ENCODE measurements at regions not wholly inside any gene's neighbourhood (a gene's known extent, or its start where the extent isn't known, plus 50 kb on each side); places are given as distances from the start of the nearest gene placed in this dataset.

- Histone ChIP-seq H2BK120ac (ENCODE audit: low read depth, low read length) (no peak overlapping the region), H4K8ac (ENCODE audit: low read length) (no peak overlapping the region), H3K36me3 (ENCODE audit: control insufficient read depth in 1 of 2, insufficient read depth in 2 of 2, low read depth in 1 of 2, low read length in 2 of 2) (peaks cover 0 to 8% of the 10 kb centered on the region in 2 experiments), H2BK12ac (ENCODE audit: low read length in 2 of 2) (no peak overlapping the region), H2AFZ (ENCODE audit: low read depth, low read length) (no peak overlapping the region), H3K4ac (ENCODE audit: low read depth in 1 of 2, low read length in 2 of 2) (no peak overlapping the region), H3K14ac (ENCODE audit: low read length in 2 of 2) (no peak overlapping the region), H3K4me2 (ENCODE audit: low read length, poor library complexity, severe bottlenecking) (no peak overlapping the region), H4K91ac (ENCODE audit: low read length) (no peak overlapping the region), H2BK15ac (ENCODE audit: low read depth, poor library complexity, severe bottlenecking) (no peak overlapping the region), H3K18ac (ENCODE audit: low read depth in 1 of 2, low read length in 2 of 2) (no peak overlapping the region), H3K4me3 (ENCODE audit: insufficient read depth in 1 of 2, low read depth in 1 of 2, low read length in 2 of 2) (no peak overlapping the region), H3K9me3 (ENCODE audit: control insufficient read depth, low read length) (peaks cover 83% of the 10 kb centered on the region), H3K23ac (ENCODE audit: low read length in 2 of 2) (no peak overlapping the region), H3K79me1 (replicated peaks; ENCODE audit: low read length, poor library complexity, severe bottlenecking) (peaks cover 12% of the 10 kb centered on the region), H3K27me3 (ENCODE audit: control insufficient read depth in 1 of 2, insufficient read depth in 1 of 2, low read length in 2 of 2) (no peaks in the 10 kb centered on the region), H3K9ac (ENCODE audit: low read length) (no peak overlapping the region), H3K4me1 (ENCODE audit: control insufficient read depth, insufficient read depth, low read depth, low read length) (no peaks in the 10 kb centered on the region), H3K27ac (ENCODE audit: low read length, poor library complexity, severe bottlenecking) (no peak overlapping the region), H2AK5ac (ENCODE audit: low read length, severe bottlenecking) (no peak overlapping the region), H2BK5ac (ENCODE audit: low read depth, low read length, poor library complexity, severe bottlenecking) (no peak overlapping the region)
- 100% methylated on average over 2 of the region's 3 CpGs for WGBS
- no peak for DNase-seq
Observed at GRCh38 chr4:123046096-123046495, 123.7 kb upstream of the NUDT6 start.

GRCh38 chr4:123050018-123050417 lies 127.6 kb upstream of the NUDT6 start:
- Histone ChIP-seq H3K14ac (ENCODE audit: low read length in 2 of 2) (no peak overlapping the region), H3K9ac (ENCODE audit: low read length) (no peak overlapping the region), H2BK12ac (ENCODE audit: low read length in 2 of 2) (no peak overlapping the region), H3K27ac (ENCODE audit: low read length, poor library complexity, severe bottlenecking) (no peak overlapping the region), H3K79me1 (replicated peaks; ENCODE audit: low read length, poor library complexity, severe bottlenecking) (peaks cover 28% of the 10 kb centered on the region), H2AK5ac (ENCODE audit: low read length, severe bottlenecking) (no peak overlapping the region), H4K91ac (ENCODE audit: low read length) (no peak overlapping the region), H3K4me3 (ENCODE audit: insufficient read depth in 1 of 2, low read depth in 1 of 2, low read length in 2 of 2) (no peak overlapping the region), H3K23ac (ENCODE audit: low read length in 2 of 2) (no peak overlapping the region), H2AFZ (ENCODE audit: low read depth, low read length) (no peak overlapping the region), H3K36me3 (ENCODE audit: control insufficient read depth in 1 of 2, insufficient read depth in 2 of 2, low read depth in 1 of 2, low read length in 2 of 2) (peaks cover 0 to 11% of the 10 kb centered on the region in 2 experiments), H3K4me2 (ENCODE audit: low read length, poor library complexity, severe bottlenecking) (no peak overlapping the region), H2BK5ac (ENCODE audit: low read depth, low read length, poor library complexity, severe bottlenecking) (no peak overlapping the region), H2BK120ac (ENCODE audit: low read depth, low read length) (no peak overlapping the region), H2BK15ac (ENCODE audit: low read depth, poor library complexity, severe bottlenecking) (no peak overlapping the region), H3K4ac (ENCODE audit: low read depth in 1 of 2, low read length in 2 of 2) (no peak overlapping the region), H3K9me3 (ENCODE audit: control insufficient read depth, low read length) (peaks cover 79% of the 10 kb centered on the region), H3K18ac (ENCODE audit: low read depth in 1 of 2, low read length in 2 of 2) (no peak overlapping the region), H3K4me1 (ENCODE audit: control insufficient read depth, insufficient read depth, low read depth, low read length) (no peaks in the 10 kb centered on the region), H3K27me3 (ENCODE audit: control insufficient read depth in 1 of 2, insufficient read depth in 1 of 2, low read length in 2 of 2) (no peaks in the 10 kb centered on the region), H4K8ac (ENCODE audit: low read length) (no peak overlapping the region)
- 99% methylated on average over 2 of the region's 2 CpGs for WGBS
- DNase-seq: no peak

- no peak overlapping the region for H3K9ac ChIP-seq (ENCODE audit: low read length)
- H3K9me3 ChIP-seq (ENCODE audit: control insufficient read depth, low read length): peaks cover 63% of the 10 kb centered on the region
- H3K27ac ChIP-seq (ENCODE audit: low read length, poor library complexity, severe bottlenecking): no peak overlapping the region
- H2BK120ac ChIP-seq (ENCODE audit: low read depth, low read length): no peak overlapping the region
- H3K14ac ChIP-seq (ENCODE audit: low read length in 2 of 2): no peak overlapping the region
- no peak overlapping the region for H3K4me3 ChIP-seq (ENCODE audit: insufficient read depth in 1 of 2, low read depth in 1 of 2, low read length in 2 of 2)
- no peak overlapping the region for H4K8ac ChIP-seq (ENCODE audit: low read length)
- peaks cover 27% of the 10 kb centered on the region for H3K79me1 ChIP-seq (replicated peaks; ENCODE audit: low read length, poor library complexity, severe bottlenecking)
- H3K4me1 ChIP-seq (ENCODE audit: control insufficient read depth, insufficient read depth, low read depth, low read length): no peaks in the 10 kb centered on the region
- no peak for DNase-seq
- 100% methylated on average over 1 of the region's 3 CpGs for WGBS
- H3K4me2 ChIP-seq (ENCODE audit: low read length, poor library complexity, severe bottlenecking): no peak overlapping the region
- no peaks in the 10 kb centered on the region for H3K27me3 ChIP-seq (ENCODE audit: control insufficient read depth in 1 of 2, insufficient read depth in 1 of 2, low read length in 2 of 2)
- no peak overlapping the region for H4K91ac ChIP-seq (ENCODE audit: low read length)
- no peak overlapping the region for H2BK15ac ChIP-seq (ENCODE audit: low read depth, poor library complexity, severe bottlenecking)
- H2BK5ac ChIP-seq (ENCODE audit: low read depth, low read length, poor library complexity, severe bottlenecking): no peak overlapping the region
- peaks cover 0 to 11% of the 10 kb centered on the region in 2 experiments for H3K36me3 ChIP-seq (ENCODE audit: control insufficient read depth in 1 of 2, insufficient read depth in 2 of 2, low read depth in 1 of 2, low read length in 2 of 2)
- no peak overlapping the region for H3K23ac ChIP-seq (ENCODE audit: low read length in 2 of 2)
- no peak overlapping the region for H2AK5ac ChIP-seq (ENCODE audit: low read length, severe bottlenecking)
- H3K4ac ChIP-seq (ENCODE audit: low read depth in 1 of 2, low read length in 2 of 2): no peak overlapping the region
- H2AFZ ChIP-seq (ENCODE audit: low read depth, low read length): no peak overlapping the region
- no peak overlapping the region for H2BK12ac ChIP-seq (ENCODE audit: low read length in 2 of 2)
- H3K18ac ChIP-seq (ENCODE audit: low read depth in 1 of 2, low read length in 2 of 2): no peak overlapping the region
Observed at GRCh38 chr4:123052007-123052406, 129.6 kb upstream of the NUDT6 start.

GRCh38 chr4:123055943-123056342 lies 133.5 kb upstream of the NUDT6 start:
- Histone ChIP-seq H3K18ac (ENCODE audit: low read depth in 1 of 2, low read length in 2 of 2) (no peak overlapping the region), H2BK5ac (ENCODE audit: low read depth, low read length, poor library complexity, severe bottlenecking) (no peak overlapping the region), H3K14ac (ENCODE audit: low read length in 2 of 2) (no peak overlapping the region), H3K23ac (ENCODE audit: low read length in 2 of 2) (no peak overlapping the region), H3K36me3 (ENCODE audit: control insufficient read depth in 1 of 2, insufficient read depth in 2 of 2, low read depth in 1 of 2, low read length in 2 of 2) (peaks cover 0 to 16% of the 10 kb centered on the region in 2 experiments), H3K27me3 (ENCODE audit: control insufficient read depth in 1 of 2, insufficient read depth in 1 of 2, low read length in 2 of 2) (no peaks in the 10 kb centered on the region), H4K8ac (ENCODE audit: low read length) (no peak overlapping the region), H3K9me3 (ENCODE audit: control insufficient read depth, low read length) (peaks cover 32% of the 10 kb centered on the region), H3K4me2 (ENCODE audit: low read length, poor library complexity, severe bottlenecking) (no peak overlapping the region), H3K79me1 (replicated peaks; ENCODE audit: low read length, poor library complexity, severe bottlenecking) (peaks cover 19% of the 10 kb centered on the region), H3K4ac (ENCODE audit: low read depth in 1 of 2, low read length in 2 of 2) (no peak overlapping the region), H2BK12ac (ENCODE audit: low read length in 2 of 2) (no peak overlapping the region), H3K27ac (ENCODE audit: low read length, poor library complexity, severe bottlenecking) (no peak overlapping the region), H3K4me1 (ENCODE audit: control insufficient read depth, insufficient read depth, low read depth, low read length) (no peaks in the 10 kb centered on the region), H2AK5ac (ENCODE audit: low read length, severe bottlenecking) (no peak overlapping the region), H3K9ac (ENCODE audit: low read length) (no peak overlapping the region), H2BK15ac (ENCODE audit: low read depth, poor library complexity, severe bottlenecking) (no peak overlapping the region), H3K4me3 (ENCODE audit: insufficient read depth in 1 of 2, low read depth in 1 of 2, low read length in 2 of 2) (no peak overlapping the region), H2BK120ac (ENCODE audit: low read depth, low read length) (no peak overlapping the region), H4K91ac (ENCODE audit: low read length) (no peak overlapping the region), H2AFZ (ENCODE audit: low read depth, low read length) (no peak overlapping the region)
- DNase-seq: no peak
